Cardiac septum (tissue), 1 donor: ENCODE measurements at regions not wholly inside any gene's neighbourhood (a gene's known extent, or its start where the extent isn't known, plus 50 kb on each side); places are given as distances from the start of the nearest gene placed in this dataset.

Experiments used
- DNase-seq: peaks from one replicate; pipeline ENCODE4 v3.0.0-alpha.2; 2020; ENCODE audit warnings: low spot score
- intact Hi-C: fragments of 100-400 bp; cut with DNase I; formaldehyde crosslinking; loops from one replicate; pipeline ENCODE4 v1.14.0; 2022
- donor health status: DM: no; HTN: no; CAD: no.

DNA sequence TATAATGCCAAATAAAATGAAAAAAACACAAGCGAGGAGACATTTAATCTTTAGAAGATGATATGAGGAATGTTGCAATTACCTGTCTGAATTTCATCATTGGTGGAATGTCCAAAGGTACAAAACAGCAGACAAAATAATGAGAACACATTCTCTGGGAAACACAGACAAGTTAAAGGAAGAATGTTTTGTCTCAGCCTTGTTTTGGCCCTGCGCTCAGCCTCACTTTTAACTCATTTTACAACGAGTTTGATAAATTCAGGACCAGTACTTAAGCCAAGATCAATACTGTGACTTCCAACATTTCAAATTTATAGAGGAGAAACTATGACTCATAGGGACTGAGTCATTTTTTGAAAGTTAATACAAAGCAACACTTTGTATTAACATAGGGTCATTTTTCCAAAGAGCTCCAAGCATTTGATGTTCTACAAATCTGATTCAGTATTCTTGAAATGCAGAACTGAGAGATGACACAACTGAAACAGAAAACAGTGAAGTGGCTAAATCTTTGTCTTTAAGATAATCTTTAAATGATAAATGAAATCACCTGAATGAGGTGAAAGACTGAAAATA is 833.2 kb upstream of the CHAC2 start:
- no peak for DNase-seq
- intact Hi-C loops, result no loop called here

DNA sequence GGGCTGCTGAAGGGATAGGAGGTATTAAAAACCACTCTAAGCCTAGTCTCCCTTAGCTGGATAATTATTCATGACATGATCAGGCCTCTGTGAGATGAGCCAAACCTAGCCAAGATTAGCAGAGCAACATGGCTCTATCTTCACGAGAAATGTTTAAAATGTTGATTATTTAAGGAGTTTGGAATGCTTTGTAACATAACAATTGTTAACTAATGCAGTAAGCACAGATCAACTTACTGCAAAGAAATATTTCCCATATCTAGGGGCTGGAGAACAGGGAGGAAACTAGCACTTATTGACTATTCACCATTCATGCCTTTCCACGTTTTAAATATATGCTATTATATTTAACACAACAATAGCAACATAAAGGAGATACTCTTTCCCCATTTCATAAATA is 833.7 kb upstream of the CHAC2 start:
- DNase-seq, result no peak

DNA sequence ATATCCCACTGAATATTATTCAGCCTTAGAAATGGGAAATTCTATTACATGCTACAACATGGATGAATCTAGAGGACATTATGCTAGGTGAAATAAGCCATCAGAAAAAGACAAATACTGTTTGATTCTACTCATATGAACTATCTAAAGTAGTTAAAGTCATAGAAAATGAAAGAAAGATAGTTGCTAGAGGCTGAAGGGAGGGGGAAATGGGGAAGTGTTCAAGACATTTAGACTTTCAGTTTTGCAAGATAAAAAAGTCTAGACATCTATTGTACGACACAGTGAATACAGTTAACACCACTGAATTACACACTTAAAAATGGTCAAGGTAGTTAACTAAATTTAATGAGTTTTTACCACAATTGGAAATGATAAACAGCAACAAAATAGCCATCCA is 835.9 kb upstream of the CHAC2 start:
- intact Hi-C loops, result no loop called here
- no peak for DNase-seq

More for the DNA sequence above, 833.7 kb upstream of the CHAC2 start:
- intact Hi-C loops, result no loop called here

DNA sequence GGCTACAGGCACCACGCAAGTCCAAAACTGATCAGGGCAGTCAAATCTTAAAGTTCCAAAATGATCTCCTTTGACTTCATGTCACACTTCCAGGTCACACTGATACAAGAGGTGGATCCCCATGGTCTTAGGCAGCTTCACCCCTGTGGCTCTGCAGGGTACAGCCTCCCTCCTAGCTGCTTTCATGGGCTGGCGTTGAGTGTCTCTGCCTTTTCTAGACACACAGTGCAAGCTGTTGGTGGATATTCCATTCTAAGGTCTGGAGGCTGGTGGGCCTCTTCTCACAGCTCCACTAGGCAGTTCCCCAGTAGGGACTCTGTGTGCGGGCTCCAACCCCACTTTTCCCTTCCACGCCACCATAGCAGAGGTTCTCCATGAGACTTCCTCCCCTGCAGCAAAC is 838.2 kb upstream of the CHAC2 start:
- intact Hi-C loops, result no loop called here
- DNase-seq, result no peak

DNA sequence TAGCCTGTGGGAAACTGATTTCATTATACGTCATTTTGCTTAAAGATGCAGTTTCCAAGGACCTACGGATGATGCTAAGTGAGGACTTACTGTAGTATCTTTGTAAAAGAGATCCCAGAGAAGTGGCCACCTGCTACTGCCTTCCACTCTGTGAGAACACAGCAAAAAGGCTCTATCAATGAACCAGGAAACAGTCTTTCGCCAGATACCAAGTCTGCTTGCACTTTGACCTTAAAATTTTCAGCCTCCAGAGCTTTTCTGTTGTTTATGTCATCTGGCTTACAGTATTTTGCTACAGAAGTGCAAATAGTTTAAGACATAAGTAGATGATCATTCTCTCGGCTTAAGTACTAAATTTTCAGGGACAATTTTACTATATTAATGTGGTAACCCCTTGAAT is 847.9 kb upstream of the CHAC2 start:
- no peak for DNase-seq
- intact Hi-C loops, result no loop called here

- intact Hi-C loops, result no loop called here
- no peak for DNase-seq
These were observed 849.1 kb upstream of the CHAC2 start for GRCh38 chr2:52918551-52918950.

GRCh38 chr2:52916981-52917380 is 850.6 kb upstream of the CHAC2 start:
- intact Hi-C loops, result no loop called here
- DNase-seq, result no peak

DNA sequence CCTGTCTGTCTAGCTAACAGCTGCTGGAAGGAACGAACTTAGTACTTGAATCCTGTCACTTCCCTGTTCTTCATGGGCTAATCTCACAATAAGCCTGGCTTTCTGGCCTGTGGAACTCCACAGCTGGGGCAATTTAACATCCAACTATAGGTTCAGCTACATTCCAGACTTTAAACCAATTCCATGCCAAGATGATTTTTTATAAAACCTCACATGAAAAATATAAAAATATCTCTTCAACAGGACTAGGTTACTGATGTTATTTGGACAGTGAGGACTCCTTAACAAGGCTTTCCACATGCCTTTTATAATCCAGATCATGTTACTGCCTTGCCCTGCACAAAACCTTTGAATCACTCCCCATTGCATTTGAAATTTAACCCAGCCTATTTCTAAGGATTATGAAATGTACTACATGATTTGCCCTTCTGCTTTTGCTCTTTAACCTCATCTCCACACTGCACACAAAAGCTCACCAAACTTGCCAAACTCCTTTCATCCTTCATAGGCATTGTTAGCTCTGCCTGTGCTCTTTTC is 863.2 kb upstream of the CHAC2 start:
- DNase-seq, result no peak
- intact Hi-C loops, result no loop called here

GRCh38 chr2:52897511-52898044 is 870.0 kb upstream of the CHAC2 start:
- DNase-seq, result no peak
- intact Hi-C loops, result no loop called here

DNA sequence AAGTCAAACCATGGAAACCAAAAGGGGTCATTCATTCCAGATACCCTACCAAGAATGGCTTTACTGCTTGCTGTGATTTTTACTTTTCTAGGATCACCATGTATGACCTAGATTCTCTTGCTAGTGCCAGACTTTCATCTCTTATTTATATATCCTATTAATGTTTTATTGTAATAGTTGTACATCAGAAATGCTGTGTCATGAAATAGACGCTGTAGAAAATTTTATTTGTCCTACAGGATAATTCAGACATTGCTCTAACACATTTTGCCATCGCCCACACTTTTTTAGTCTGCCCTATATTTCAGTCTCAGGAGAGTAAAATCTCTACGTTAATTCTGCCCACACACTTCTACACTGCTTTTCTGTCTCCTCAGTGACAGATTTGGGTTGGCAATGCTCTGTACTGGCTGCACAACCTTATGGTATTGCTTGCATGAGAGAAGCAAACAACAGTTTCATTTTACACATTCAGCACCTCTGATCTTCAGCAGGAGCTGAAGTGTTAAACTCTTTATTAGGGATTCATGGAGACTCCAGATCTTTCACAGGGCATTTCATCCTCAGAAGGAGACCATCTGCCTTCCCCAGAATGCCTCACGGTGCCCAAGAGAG is 871.8 kb upstream of the CHAC2 start:
- intact Hi-C loops, result no loop called here
- no peak for DNase-seq

DNA sequence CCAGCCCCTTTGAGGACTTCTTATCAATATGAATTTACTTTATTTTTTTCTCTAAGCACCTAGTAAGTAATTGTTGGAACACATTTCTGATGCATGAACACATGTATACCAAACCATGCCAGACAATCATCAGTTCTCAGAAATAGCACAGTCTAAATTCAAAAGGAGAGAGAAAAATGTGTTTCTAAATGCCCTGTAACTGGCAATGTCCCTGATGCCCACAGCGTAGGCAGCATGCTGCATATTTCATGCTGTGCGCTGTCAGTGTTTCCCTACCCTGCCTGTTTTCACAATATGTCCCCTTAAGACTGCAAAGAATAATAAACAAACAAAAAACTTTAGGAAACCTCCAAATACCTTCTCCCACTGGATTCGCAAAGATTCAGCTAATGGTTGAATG is 881.0 kb upstream of the CHAC2 start:
- intact Hi-C loops, result no loop called here
- no peak for DNase-seq

- DNase-seq, result no peak
- intact Hi-C loops, result no loop called here
These were observed 882.7 kb upstream of the CHAC2 start for GRCh38 chr2:52884761-52885352.

DNA sequence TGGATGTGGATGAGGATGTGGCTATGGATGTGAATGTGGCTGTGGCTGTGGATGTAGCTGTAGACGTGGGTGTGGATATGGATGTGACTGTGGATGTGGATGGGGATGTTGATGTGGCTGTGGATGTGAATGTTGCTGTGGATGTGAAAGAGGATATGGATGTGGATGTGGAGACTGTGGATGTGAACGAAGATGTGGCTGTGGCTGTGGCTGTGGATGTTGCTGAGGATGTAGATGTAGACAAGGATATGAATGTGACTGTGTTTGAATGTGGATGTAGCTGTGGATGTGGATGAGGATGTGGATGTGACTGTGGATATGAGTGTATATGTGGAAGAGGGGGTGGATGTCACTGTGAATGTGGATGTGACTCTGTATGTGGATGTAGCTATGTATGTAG is 884.6 kb upstream of the CHAC2 start:
- intact Hi-C loops, result no loop called here
- DNase-seq, result no peak

- intact Hi-C loops, result no loop called here
- no peak for DNase-seq
These were observed 886.0 kb upstream of the CHAC2 start for GRCh38 chr2:52881606-52882005.

DNA sequence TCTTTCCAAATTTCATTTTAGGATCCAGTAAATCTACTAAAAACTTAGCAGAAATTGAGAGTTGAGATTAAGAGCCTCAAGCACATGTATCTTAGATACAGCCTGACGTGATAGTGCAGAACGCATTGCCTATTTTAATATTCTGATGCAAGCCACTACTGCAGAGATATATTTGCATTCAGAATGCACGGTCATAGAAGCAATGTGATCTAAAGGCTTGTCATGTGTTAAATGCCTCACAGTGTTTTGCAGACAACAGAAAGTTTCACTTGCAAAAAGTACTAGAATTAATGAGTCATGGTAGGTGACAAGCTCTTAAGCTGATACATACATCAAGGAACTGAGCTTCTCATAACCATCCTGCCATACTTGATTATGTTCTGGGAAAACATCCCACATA is 886.7 kb upstream of the CHAC2 start:
- DNase-seq, result no peak
- intact Hi-C loops, result no loop called here

- no peak for DNase-seq
- intact Hi-C loops, result no loop called here
These were observed 888.0 kb upstream of the CHAC2 start for GRCh38 chr2:52879561-52879960.

DNA sequence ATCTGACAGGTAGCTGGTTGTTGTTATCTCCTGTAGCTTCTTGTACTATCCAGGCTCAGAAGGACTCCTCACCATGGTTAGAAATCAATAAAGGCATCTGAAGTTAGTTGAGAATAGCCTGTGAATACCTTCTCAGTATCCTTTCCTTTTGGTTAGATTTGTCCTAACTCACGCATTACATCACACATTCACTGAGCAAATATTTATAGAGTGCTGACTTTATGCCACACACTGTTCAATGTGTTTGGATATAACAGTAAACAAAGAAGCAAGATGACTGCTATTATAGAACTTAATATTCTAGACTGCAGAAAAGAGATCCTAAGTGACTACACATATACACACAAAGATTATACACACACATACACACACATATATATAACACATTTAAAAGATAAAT is 889.9 kb upstream of the CHAC2 start:
- DNase-seq, result no peak
- intact Hi-C loops, result no loop called here

- intact Hi-C loops, result no loop called here
- DNase-seq, result no peak
These were observed 893.0 kb upstream of the CHAC2 start for GRCh38 chr2:52874466-52875106.

DNA sequence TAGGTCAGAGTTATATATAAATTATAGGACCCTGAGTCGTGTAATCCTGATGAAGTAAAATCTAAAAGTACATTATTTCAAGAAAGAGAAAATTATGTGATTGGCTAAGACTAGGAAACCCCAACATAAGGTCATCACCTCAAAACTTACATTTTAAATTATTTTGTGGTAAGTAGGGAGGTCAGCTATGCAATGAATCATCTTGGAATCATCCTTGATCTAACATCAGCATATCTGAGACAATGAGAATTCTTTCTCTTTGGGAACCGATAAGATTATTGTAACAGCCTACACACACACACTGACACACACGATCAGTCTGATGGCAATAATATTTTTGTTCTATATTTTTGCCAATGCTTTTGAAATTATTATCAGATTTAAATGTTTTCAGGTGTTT is 904.8 kb upstream of the CHAC2 start:
- DNase-seq, result no peak
- intact Hi-C loops, result no loop called here

- intact Hi-C loops, result no loop called here
- no peak for DNase-seq
These were observed 906.0 kb upstream of the CHAC2 start for GRCh38 chr2:52861596-52861995.

- DNase-seq, result no peak
- intact Hi-C loops, result no loop called here
These were observed 908.5 kb upstream of the CHAC2 start for GRCh38 chr2:52859065-52859464.
